Naive B cell (primary cell): ENCODE measurements at regions not wholly inside any gene's neighbourhood (a gene's known extent, or its start where the extent isn't known, plus 50 kb on each side); places are given as distances from the start of the nearest gene placed in this dataset.
"Not testable (repeated sequence)": the region's sequence is repeated elsewhere in the genome, so short reads cannot be mapped to it uniquely, and the experiment has no call there.

Experiments
- ATAC-seq, 2 donors: fragments of 150-1000 bp; cut with Tn5 transposase; 2 replicates each; pipeline ENCODE4 v1.10.0; 2021; ENCODE audit warnings: low read depth in 2 of 2, mild to moderate bottlenecking in 2 of 2, moderate library complexity in 2 of 2
- DNase-seq: peaks from one replicate; pipeline ENCODE4 v3.0.0; 2022
- H3K27ac Mint-ChIP-seq, 6 donors: one replicate each; pipeline ENCODE4 v1.8.0; 2020 to 2022; ENCODE audit warnings: mild to moderate bottlenecking in 6 of 6, mixed read lengths in 6 of 6, moderate library complexity in 5 of 6, inconsistent platforms in 2 of 6
- H3K27me3 Mint-ChIP-seq, 3 donors: one replicate each; pipeline ENCODE4 v1.8.0; 2021 to 2022; ENCODE audit warnings: mixed read lengths in 3 of 3, mild to moderate bottlenecking in 1 of 3
- H3K36me3 Mint-ChIP-seq, 2 donors: one replicate each; pipeline ENCODE4 v1.8.0; 2020 to 2022; ENCODE audit warnings: mixed read lengths in 2 of 2, inconsistent platforms in 1 of 2, mild to moderate bottlenecking in 1 of 2
- H3K4me1 Mint-ChIP-seq, 3 donors: one replicate each; pipeline ENCODE4 v1.8.0; 2020 to 2022; ENCODE audit warnings: mixed read lengths in 3 of 3, inconsistent platforms in 1 of 3, mild to moderate bottlenecking in 1 of 3, moderate library complexity in 1 of 3
- H3K4me3 Mint-ChIP-seq, 8 donors: one replicate each; pipeline ENCODE4 v1.8.0; 2020 to 2022; ENCODE audit warnings: mild to moderate bottlenecking in 8 of 8, mixed read lengths in 8 of 8, moderate library complexity in 8 of 8, inconsistent platforms in 2 of 8
- H3K9me3 Mint-ChIP-seq, 7 donors: one replicate each; pipeline ENCODE4 v1.8.0; 2020 to 2022; ENCODE audit warnings: mixed read lengths in 7 of 7, mild to moderate bottlenecking in 5 of 7, inconsistent platforms in 2 of 7, moderate library complexity in 1 of 7

DNA sequence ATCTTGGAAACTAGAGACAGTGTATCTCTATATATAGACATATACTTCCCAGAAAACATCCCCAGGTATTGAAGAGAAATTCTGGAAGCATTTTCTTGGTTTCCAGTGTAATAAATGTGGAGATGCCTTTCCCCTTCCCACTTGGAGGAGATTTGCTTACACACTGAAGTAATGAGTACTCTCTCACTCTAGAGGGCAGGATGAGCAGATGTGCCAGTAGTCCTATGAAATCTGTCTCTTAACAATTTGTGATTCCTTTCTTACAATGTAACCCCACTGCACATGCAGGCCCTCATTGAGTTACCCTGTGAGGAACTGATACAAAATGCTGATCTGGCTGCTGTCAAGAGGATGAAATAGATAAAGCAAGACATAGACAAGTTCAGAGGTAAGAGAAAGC lies 567.2 kb downstream of the SLCO4C1 start:
- Mint-ChIP-seq H3K27me3 (no peaks in the 10 kb centered on the region), H3K36me3 (no peaks in the 10 kb centered on the region), H3K27ac (no peak overlapping the region), H3K4me1 (no peaks in the 10 kb centered on the region), H3K4me3 (no peak overlapping the region), H3K9me3 (no peaks in the 10 kb centered on the region)
- no peak for ATAC-seq
- no peak for DNase-seq

DNA sequence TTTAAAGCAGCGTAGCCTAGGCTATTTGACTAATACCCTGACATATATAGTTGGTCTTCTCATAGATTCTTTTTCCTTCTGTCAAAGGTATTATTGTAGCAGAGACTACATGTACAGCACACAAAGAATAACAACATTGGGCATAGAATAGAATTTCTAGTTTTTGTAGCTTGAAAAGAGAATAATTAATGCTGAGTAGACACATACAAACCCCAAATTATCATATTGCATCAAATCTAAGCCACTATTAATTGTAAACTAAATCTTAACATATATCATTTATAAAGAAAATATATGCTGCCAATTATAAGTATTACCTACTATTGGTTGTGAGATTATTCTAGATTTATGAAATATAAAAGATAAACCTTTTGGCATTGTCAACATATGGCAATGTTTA lies 574.5 kb downstream of the SLCO4C1 start:
- Mint-ChIP-seq H3K4me1 (no peaks in the 10 kb centered on the region), H3K27me3 (no peaks in the 10 kb centered on the region), H3K27ac (no peak overlapping the region), H3K36me3 (no peaks in the 10 kb centered on the region), H3K4me3 (no peak overlapping the region), H3K9me3 (peaks cover 0 to 5% (median 0%) of the 10 kb centered on the region in 7 donors)
- DNase-seq = no peak
- ATAC-seq = no peak

DNA sequence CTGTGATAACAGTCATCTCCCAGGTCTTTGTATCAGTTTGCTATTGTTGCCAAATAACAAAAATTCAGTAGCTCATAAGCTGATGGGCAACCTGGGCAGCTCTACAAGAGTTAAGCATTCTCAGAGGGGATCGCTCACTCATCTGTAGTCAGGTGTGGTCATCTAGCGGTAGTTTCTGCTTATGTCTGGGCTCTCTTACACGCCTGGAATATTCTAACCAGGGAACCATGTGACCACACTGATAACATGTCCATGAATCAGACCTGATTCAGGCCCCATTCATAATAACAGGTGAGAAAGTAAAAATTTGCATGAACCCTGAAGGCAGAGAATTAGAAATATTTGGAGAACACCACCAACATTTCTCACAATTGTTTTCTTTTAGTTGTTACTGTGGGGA lies 576.1 kb downstream of the SLCO4C1 start:
- no peak for ATAC-seq
- no peak overlapping the region for H3K27ac Mint-ChIP-seq
- peaks cover 0 to 5% (median 0%) of the 10 kb centered on the region in 7 donors for H3K9me3 Mint-ChIP-seq
- no peaks in the 10 kb centered on the region for H3K4me1 Mint-ChIP-seq
- DNase-seq = no peak
- no peaks in the 10 kb centered on the region for H3K36me3 Mint-ChIP-seq
- no peak overlapping the region for H3K4me3 Mint-ChIP-seq
- no peaks in the 10 kb centered on the region for H3K27me3 Mint-ChIP-seq

DNA sequence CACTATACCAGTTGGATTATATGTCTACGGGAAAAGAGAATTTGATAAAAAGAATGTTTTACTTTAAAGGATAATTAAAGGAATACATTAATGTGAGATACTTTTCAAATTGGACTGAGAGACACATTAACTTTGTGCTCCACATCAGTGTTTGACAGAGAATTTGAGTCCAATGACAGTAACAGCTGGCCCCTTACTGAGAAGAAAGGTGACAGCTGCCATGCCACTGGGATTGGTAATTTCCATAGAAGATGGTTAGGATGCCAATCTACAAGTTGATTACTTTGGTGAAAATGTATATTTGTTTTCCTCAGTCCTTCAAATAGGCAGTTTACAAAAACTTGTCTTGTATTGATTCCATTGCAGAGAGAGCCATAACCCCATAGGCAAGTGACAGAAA lies 578.4 kb downstream of the SLCO4C1 start:
- no peak for ATAC-seq
- Mint-ChIP-seq H3K27ac (no peak overlapping the region), H3K4me3 (no peak overlapping the region), H3K9me3 (peaks cover 0 to 9% (median 0%) of the 10 kb centered on the region in 7 donors), H3K36me3 (no peaks in the 10 kb centered on the region), H3K27me3 (no peaks in the 10 kb centered on the region), H3K4me1 (no peaks in the 10 kb centered on the region)
- DNase-seq = no peak

DNA sequence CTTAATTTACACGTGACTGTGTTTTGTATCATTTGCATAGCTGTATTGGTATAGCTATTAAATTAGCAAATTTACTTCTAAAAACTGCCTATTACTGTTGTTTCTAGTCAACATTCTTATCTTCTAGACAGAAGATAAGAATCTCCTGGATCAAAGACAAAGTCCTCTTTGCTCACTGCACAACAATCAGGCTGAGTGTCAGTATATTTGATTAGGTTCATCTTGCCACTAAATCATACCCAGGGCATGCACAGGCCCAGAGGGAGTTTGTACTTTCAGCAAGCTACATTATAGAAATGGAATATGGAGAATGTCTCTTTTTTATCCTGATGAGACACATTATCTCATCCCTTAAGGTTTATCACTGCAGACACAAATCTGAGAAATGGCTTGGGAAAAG lies 579.1 kb downstream of the SLCO4C1 start:
- no peaks in the 10 kb centered on the region for H3K27me3 Mint-ChIP-seq
- H3K4me1 Mint-ChIP-seq = no peaks in the 10 kb centered on the region
- peaks cover 0 to 4% (median 3%) of the 10 kb centered on the region in 7 donors for H3K9me3 Mint-ChIP-seq
- DNase-seq = no peak
- no peak overlapping the region for H3K27ac Mint-ChIP-seq
- H3K4me3 Mint-ChIP-seq = no peak overlapping the region
- ATAC-seq = no peak
- no peaks in the 10 kb centered on the region for H3K36me3 Mint-ChIP-seq

DNA sequence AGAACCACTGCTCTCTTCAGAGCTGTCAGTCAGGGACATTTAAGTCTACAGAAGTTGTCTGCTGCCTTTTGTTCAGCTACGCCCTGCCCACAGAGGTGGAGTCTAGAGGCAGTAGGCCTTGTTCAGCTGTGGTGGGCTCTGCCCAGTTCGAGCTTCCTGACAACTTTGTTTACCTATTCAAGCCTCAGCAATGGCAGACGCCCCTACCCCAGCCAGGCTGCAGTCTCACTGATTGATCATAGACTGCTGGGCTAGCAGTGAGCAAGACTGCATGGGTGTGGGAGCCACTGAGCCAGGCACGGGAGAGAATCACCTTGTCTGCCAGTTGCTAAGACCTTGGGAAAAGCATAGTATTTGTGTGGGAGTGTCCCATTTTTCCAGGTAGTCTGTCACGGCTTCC lies 580.3 kb downstream of the SLCO4C1 start:
- not testable (repeated sequence) for H3K4me3 Mint-ChIP-seq, ATAC-seq, DNase-seq, H3K36me3 Mint-ChIP-seq, H3K4me1 Mint-ChIP-seq, H3K27ac Mint-ChIP-seq, H3K27me3 Mint-ChIP-seq, H3K9me3 Mint-ChIP-seq

DNA sequence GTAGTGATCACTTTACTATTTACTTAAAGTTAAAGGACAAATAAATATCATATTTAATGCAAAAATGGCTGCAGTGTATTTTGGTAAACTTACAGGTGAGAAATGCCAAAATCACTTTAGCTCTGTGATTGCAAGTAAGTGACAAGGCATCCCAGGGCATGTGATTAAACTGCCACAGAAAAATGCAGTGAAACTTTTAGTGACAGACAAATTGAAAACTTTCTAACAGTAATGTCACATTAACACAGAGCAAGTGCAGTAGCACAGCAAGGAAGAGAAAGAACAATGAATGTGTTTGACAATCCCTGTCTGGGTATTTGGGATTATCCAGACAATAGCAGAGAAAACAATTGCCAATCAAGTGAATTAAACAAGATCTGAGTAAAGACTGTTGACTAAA lies 606.8 kb downstream of the SLCO4C1 start:
- no peaks in the 10 kb centered on the region for H3K36me3 Mint-ChIP-seq
- ATAC-seq = no peak
- no peak overlapping the region for H3K4me3 Mint-ChIP-seq
- H3K4me1 Mint-ChIP-seq = no peaks in the 10 kb centered on the region
- no peak for DNase-seq
- no peaks in the 10 kb centered on the region for H3K9me3 Mint-ChIP-seq
- no peak overlapping the region for H3K27ac Mint-ChIP-seq
- no peaks in the 10 kb centered on the region for H3K27me3 Mint-ChIP-seq

DNA sequence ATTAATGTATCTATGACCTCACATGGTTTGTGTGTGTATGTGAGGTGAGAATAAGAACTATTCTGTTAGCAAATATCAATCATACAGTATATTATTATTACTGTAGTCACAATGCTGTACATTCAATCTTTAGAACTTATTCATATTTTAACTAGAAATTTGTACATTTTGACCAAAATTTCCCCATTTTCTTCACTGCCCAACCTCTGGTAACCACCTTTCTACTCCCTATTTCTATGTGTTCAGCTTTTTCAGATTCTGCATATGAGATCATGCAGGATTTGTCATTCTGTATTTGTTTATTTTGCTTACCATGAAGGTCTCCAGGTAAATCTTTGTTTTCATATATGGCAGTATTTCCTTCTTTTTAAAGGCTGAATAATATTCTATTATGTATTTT lies 607.9 kb downstream of the SLCO4C1 start:
- H3K27ac Mint-ChIP-seq = no peak overlapping the region
- no peaks in the 10 kb centered on the region for H3K27me3 Mint-ChIP-seq
- no peak for ATAC-seq

DNA sequence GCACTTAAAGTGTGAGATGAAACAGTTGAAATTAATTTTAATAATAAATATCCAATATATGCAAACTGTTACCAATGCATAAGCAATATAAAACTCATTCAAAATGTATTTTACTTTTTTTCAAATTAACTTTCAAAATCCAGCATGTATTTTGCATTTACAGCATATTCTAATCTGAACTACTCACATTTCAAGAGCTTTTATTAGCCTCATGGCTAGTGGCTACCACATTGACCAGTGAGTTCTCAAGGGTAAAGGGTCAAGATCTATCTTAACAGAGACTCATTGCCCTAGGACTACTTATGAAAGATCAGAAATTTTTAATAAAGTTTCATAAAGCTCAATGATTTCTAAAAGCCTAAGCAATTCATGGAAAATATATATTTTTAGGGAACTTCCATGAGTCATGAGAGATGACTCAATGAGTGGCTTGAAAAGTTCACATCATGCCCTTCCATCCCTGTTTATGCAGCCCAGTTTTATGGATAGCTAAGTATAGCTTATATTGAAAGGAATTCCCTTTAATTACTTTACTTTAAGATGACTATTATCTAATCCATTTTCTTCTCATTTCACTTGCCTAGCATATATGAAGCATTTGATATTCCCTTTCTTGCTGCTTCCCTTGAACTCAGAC lies 608.6 kb downstream of the SLCO4C1 start:
- no peak overlapping the region for H3K4me3 Mint-ChIP-seq
- DNase-seq = no peak
- H3K27me3 Mint-ChIP-seq = no peaks in the 10 kb centered on the region
- H3K4me1 Mint-ChIP-seq = no peaks in the 10 kb centered on the region
- no peaks in the 10 kb centered on the region for H3K36me3 Mint-ChIP-seq
- no peak for ATAC-seq
- no peak overlapping the region for H3K27ac Mint-ChIP-seq
- H3K9me3 Mint-ChIP-seq = no peaks in the 10 kb centered on the region

More for the DNA sequence above, 607.9 kb downstream of the SLCO4C1 start:
- DNase-seq = no peak
- no peaks in the 10 kb centered on the region for H3K36me3 Mint-ChIP-seq
- no peaks in the 10 kb centered on the region for H3K9me3 Mint-ChIP-seq
- no peak overlapping the region for H3K4me3 Mint-ChIP-seq
- H3K4me1 Mint-ChIP-seq = no peaks in the 10 kb centered on the region

DNA sequence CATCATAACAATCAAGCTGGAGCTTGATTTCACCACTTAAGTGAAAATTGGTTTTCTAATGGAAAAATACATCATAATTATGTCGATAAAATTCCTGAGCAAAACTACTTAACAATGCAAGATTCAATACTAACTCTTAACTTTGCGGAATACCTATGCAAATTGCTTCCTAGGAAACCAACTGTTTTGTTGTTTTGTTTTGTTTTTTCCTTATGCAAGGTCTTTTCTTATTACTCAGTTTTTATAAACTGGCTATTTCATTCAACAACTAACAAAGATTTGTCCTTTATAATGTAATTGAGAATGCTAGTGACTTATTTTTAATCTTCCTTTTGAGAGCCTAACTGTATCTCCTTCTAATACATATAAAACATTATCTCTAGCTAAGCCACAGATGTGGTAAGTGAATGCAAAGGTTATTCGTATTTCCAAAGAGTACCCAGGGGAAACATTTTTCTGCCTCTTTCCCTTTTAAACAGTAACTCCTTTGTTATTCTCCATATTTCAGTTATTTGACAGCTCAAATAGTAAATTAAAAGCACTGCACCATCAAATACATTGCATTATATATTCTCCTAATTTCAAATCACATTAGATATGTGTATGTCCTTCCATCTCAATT lies 609.4 kb downstream of the SLCO4C1 start:
- Mint-ChIP-seq H3K4me1 (no peaks in the 10 kb centered on the region), H3K36me3 (no peaks in the 10 kb centered on the region), H3K4me3 (no peak overlapping the region), H3K27ac (no peak overlapping the region), H3K27me3 (no peaks in the 10 kb centered on the region), H3K9me3 (no peaks in the 10 kb centered on the region)
- DNase-seq (no peak), ATAC-seq (no peak)

DNA sequence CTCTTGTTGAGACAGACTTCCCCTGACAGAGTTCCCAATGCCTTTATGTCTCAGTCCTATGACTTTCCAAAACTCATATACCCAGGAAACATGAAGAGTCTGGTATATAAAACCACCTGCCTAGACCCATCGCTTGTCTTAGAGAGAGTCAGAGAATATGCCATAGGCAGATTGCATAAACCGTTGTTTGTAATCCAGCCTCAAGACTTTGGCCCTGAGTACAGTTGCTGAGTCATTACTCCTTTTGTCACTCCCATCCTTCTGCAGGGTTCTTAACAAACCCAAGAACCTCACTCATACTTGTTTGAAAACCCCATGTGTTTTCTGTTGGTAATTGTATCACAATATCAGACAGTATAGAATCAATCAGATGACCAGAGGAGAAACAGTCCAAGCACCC lies 616.3 kb downstream of the SLCO4C1 start:
- peaks cover 0 to 2% (median 0%) of the 10 kb centered on the region in 3 donors for H3K4me1 Mint-ChIP-seq
- no peak overlapping the region for H3K4me3 Mint-ChIP-seq
- no peak for ATAC-seq
- no peaks in the 10 kb centered on the region for H3K36me3 Mint-ChIP-seq
- no peak for DNase-seq
- no peaks in the 10 kb centered on the region for H3K9me3 Mint-ChIP-seq
- H3K27ac Mint-ChIP-seq = no peak overlapping the region
- no peaks in the 10 kb centered on the region for H3K27me3 Mint-ChIP-seq

DNA sequence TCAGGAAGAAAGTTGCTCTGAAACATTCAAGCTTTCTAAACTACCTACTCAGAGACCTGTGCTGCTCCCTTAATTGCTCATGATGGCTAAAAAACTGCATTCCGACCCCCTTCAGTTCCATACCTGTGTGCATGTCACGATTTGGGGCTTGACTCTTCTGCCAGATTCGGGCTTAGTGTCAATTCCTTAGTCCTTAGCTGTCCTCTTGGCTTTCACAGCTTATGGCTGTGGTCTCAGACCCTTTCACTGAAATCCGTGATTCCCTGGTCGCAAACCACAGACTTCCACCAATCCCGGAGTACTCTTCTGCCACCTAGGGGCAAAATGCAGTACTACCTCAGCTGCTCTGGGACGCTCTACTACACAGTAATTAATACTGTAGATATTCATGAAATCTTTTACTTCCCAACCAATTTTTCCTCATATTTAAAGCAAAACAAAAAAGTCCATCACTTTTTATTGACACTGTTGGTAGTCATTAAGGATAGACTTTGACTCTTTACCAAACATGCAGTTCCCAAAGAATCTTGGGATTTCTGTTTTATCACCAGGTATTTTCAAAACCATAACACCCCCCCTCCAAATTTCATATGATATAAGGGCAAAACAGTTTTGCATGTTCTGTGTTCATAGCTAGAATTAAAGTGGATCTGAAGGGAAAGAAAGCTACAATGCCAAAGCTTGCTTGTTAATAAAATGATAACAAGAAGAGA lies 617.4 kb downstream of the SLCO4C1 start:
- Mint-ChIP-seq H3K9me3 (no peaks in the 10 kb centered on the region), H3K27ac (no peak overlapping the region), H3K4me1 (peaks cover 0 to 2% (median 0%) of the 10 kb centered on the region in 3 donors), H3K27me3 (no peaks in the 10 kb centered on the region), H3K36me3 (no peaks in the 10 kb centered on the region), H3K4me3 (no peak overlapping the region)
- DNase-seq (peak; percentile 1), ATAC-seq (peak; percentile 28 to 37)

DNA sequence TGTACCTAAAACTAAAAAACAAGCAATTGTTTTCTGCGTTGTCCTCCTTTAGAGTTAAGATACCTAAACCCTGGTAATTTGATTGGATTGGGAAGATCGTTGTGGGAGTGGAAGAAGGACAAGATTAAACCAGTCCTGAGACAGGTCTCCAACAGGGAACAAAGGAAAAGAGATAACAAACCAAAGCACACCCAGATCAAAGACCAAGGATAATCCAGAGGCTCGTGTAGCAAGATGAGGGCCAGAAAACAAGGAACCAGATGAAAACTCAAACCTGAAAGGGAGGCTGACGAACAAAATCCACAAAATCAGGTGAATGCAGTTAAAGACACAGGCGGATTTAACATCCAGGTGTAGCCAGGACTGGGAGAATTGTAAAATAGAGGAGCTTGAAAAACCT lies 618.1 kb downstream of the SLCO4C1 start:
- Mint-ChIP-seq H3K9me3 (no peaks in the 10 kb centered on the region), H3K36me3 (no peaks in the 10 kb centered on the region), H3K4me1 (peaks cover 0 to 2% (median 0%) of the 10 kb centered on the region in 3 donors), H3K27ac (no peak overlapping the region), H3K4me3 (no peak overlapping the region), H3K27me3 (no peaks in the 10 kb centered on the region)
- ATAC-seq = no peak
- no peak for DNase-seq

DNA sequence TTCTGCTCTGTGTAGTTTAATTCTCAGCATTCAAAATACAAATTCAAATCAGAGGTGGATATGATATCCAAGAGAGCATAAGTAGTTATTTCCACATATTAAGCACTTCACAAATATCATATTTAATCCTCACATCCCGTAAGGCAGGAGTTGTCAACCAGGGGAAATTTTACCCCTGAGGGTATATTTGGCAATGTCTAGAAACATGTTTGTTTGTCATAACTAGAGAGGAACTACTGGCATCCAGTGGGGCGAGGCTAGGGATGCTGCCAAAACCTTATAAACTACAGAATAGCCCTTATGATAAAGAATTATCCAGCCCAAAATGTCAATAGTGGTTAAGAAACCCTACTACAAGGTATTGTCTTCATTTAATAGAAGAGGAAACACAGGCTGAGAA lies 619.4 kb downstream of the SLCO4C1 start:
- Mint-ChIP-seq H3K27me3 (peaks cover 0 to under 1% (median 0%) of the 10 kb centered on the region in 3 donors), H3K4me1 (peaks cover 0 to 2% (median 0%) of the 10 kb centered on the region in 3 donors), H3K4me3 (no peak overlapping the region), H3K9me3 (no peaks in the 10 kb centered on the region), H3K36me3 (no peaks in the 10 kb centered on the region), H3K27ac (no peak overlapping the region)
- no peak for ATAC-seq
- DNase-seq = no peak
